GM23338 (cell line): ENCODE measurements at regions not wholly inside any gene's neighbourhood (a gene's known extent, or its start where the extent isn't known, plus 50 kb on each side); places are given as distances from the start of the nearest gene placed in this dataset.

Experiments
- CREB1 ChIP-seq: fragments of 250-450 bp; sonication (Bioruptor Pico); IDR thresholded peaks from 2 replicates; pipeline ENCODE4 v1.5.0; 2020; ENCODE audit warnings: low read depth, mild to moderate bottlenecking, moderate library complexity
- EZH2 ChIP-seq: fragments of 200-600 bp; sonication (generic); IDR thresholded peaks from one replicate; pipeline ENCODE4 v1.8.0; 2017; ENCODE audit warnings: antibody characterized with exemption, mild to moderate bottlenecking, low read depth; ENCODE audit not compliant: unreplicated experiment
- EZH2phosphoT487 ChIP-seq: fragments of 200-600 bp; sonication (generic); IDR thresholded peaks from one replicate; pipeline ENCODE4 v1.8.1; 2018; ENCODE audit warnings: antibody characterized with exemption; ENCODE audit not compliant: unreplicated experiment
- POLR2AphosphoS5 ChIP-seq: IDR thresholded peaks from 2 replicates; pipeline ENCODE4 v1.6.1; 2016; ENCODE audit warnings: antibody characterized with exemption, low read depth
- TF ChIP-seq, protein P1 (sequence below), 2 experiments: fragments of 200-600 bp in 1 of 2; sonication (generic) in 1 of 2; conservative IDR thresholded peaks; 2 replicates each; pipeline versions ENCODE4 v1.5.1 to v1.6.1; 2016 to 2017; ENCODE audit warnings: antibody characterized with exemption in 2 of 2, low read depth in 2 of 2, mild to moderate bottlenecking in 2 of 2, moderate library complexity in 1 of 2
- TF ChIP-seq, protein P2 (sequence below): IDR thresholded peaks from one replicate; pipeline ENCODE4 v1.6.1; 2018; ENCODE audit warnings: antibody characterized with exemption; ENCODE audit not compliant: unreplicated experiment
- TF ChIP-seq, protein P3 (sequence below): fragments of 250-450 bp; sonication (Bioruptor Pico); IDR thresholded peaks from 2 replicates; pipeline ENCODE4 v1.5.0; 2020; ENCODE audit warnings: mild to moderate bottlenecking, moderate library complexity
- TF ChIP-seq, protein P4 (sequence below): IDR thresholded peaks from 2 replicates; pipeline ENCODE4 v1.6.1; 2016; ENCODE audit warnings: antibody characterized with exemption

- TF ChIP-seq EZH2 (no peak), POLR2AphosphoS5 (no peak), EZH2phosphoT487 (no peak), CREB1 (no peak)
- TF ChIP-seq, protein P1, sequence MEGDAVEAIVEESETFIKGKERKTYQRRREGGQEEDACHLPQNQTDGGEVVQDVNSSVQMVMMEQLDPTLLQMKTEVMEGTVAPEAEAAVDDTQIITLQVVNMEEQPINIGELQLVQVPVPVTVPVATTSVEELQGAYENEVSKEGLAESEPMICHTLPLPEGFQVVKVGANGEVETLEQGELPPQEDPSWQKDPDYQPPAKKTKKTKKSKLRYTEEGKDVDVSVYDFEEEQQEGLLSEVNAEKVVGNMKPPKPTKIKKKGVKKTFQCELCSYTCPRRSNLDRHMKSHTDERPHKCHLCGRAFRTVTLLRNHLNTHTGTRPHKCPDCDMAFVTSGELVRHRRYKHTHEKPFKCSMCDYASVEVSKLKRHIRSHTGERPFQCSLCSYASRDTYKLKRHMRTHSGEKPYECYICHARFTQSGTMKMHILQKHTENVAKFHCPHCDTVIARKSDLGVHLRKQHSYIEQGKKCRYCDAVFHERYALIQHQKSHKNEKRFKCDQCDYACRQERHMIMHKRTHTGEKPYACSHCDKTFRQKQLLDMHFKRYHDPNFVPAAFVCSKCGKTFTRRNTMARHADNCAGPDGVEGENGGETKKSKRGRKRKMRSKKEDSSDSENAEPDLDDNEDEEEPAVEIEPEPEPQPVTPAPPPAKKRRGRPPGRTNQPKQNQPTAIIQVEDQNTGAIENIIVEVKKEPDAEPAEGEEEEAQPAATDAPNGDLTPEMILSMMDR (conservative IDR thresholded peaks at IDR 0.05; ENCODE audit: low read depth in 2 of 2): no peak
- TF ChIP-seq, protein P2, sequence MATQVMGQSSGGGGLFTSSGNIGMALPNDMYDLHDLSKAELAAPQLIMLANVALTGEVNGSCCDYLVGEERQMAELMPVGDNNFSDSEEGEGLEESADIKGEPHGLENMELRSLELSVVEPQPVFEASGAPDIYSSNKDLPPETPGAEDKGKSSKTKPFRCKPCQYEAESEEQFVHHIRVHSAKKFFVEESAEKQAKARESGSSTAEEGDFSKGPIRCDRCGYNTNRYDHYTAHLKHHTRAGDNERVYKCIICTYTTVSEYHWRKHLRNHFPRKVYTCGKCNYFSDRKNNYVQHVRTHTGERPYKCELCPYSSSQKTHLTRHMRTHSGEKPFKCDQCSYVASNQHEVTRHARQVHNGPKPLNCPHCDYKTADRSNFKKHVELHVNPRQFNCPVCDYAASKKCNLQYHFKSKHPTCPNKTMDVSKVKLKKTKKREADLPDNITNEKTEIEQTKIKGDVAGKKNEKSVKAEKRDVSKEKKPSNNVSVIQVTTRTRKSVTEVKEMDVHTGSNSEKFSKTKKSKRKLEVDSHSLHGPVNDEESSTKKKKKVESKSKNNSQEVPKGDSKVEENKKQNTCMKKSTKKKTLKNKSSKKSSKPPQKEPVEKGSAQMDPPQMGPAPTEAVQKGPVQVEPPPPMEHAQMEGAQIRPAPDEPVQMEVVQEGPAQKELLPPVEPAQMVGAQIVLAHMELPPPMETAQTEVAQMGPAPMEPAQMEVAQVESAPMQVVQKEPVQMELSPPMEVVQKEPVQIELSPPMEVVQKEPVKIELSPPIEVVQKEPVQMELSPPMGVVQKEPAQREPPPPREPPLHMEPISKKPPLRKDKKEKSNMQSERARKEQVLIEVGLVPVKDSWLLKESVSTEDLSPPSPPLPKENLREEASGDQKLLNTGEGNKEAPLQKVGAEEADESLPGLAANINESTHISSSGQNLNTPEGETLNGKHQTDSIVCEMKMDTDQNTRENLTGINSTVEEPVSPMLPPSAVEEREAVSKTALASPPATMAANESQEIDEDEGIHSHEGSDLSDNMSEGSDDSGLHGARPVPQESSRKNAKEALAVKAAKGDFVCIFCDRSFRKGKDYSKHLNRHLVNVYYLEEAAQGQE: no peak
- TF ChIP-seq, protein P3, sequence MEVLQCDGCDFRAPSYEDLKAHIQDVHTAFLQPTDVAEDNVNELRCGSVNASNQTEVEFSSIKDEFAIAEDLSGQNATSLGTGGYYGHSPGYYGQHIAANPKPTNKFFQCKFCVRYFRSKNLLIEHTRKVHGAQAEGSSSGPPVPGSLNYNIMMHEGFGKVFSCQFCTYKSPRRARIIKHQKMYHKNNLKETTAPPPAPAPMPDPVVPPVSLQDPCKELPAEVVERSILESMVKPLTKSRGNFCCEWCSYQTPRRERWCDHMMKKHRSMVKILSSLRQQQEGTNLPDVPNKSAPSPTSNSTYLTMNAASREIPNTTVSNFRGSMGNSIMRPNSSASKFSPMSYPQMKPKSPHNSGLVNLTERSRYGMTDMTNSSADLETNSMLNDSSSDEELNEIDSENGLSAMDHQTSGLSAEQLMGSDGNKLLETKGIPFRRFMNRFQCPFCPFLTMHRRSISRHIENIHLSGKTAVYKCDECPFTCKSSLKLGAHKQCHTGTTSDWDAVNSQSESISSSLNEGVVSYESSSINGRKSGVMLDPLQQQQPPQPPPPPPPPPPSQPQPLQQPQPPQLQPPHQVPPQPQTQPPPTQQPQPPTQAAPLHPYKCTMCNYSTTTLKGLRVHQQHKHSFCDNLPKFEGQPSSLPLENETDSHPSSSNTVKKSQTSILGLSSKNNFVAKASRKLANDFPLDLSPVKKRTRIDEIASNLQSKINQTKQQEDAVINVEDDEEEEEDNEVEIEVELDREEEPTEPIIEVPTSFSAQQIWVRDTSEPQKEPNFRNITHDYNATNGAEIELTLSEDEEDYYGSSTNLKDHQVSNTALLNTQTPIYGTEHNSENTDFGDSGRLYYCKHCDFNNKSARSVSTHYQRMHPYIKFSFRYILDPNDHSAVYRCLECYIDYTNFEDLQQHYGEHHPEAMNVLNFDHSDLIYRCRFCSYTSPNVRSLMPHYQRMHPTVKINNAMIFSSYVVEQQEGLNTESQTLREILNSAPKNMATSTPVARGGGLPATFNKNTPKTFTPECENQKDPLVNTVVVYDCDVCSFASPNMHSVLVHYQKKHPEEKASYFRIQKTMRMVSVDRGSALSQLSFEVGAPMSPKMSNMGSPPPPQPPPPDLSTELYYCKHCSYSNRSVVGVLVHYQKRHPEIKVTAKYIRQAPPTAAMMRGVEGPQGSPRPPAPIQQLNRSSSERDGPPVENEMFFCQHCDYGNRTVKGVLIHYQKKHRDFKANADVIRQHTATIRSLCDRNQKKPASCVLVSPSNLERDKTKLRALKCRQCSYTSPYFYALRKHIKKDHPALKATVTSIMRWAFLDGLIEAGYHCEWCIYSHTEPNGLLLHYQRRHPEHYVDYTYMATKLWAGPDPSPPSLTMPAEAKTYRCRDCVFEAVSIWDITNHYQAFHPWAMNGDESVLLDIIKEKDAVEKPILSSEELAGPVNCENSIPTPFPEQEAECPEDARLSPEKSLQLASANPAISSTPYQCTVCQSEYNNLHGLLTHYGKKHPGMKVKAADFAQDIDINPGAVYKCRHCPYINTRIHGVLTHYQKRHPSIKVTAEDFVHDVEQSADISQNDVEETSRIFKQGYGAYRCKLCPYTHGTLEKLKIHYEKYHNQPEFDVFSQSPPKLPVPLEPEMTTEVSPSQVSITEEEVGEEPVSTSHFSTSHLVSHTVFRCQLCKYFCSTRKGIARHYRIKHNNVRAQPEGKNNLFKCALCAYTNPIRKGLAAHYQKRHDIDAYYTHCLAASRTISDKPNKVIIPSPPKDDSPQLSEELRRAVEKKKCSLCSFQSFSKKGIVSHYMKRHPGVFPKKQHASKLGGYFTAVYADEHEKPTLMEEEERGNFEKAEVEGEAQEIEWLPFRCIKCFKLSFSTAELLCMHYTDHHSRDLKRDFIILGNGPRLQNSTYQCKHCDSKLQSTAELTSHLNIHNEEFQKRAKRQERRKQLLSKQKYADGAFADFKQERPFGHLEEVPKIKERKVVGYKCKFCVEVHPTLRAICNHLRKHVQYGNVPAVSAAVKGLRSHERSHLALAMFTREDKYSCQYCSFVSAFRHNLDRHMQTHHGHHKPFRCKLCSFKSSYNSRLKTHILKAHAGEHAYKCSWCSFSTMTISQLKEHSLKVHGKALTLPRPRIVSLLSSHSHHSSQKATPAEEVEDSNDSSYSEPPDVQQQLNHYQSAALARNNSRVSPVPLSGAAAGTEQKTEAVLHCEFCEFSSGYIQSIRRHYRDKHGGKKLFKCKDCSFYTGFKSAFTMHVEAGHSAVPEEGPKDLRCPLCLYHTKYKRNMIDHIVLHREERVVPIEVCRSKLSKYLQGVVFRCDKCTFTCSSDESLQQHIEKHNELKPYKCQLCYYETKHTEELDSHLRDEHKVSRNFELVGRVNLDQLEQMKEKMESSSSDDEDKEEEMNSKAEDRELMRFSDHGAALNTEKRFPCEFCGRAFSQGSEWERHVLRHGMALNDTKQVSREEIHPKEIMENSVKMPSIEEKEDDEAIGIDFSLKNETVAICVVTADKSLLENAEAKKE: no peak
- TF ChIP-seq, protein P4, sequence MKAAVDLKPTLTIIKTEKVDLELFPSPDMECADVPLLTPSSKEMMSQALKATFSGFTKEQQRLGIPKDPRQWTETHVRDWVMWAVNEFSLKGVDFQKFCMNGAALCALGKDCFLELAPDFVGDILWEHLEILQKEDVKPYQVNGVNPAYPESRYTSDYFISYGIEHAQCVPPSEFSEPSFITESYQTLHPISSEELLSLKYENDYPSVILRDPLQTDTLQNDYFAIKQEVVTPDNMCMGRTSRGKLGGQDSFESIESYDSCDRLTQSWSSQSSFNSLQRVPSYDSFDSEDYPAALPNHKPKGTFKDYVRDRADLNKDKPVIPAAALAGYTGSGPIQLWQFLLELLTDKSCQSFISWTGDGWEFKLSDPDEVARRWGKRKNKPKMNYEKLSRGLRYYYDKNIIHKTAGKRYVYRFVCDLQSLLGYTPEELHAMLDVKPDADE: no peak
Observed at GRCh38 chr6:21869085-21869771, 275.7 kb downstream of the SOX4 start.
